IMR-90 (cell line): ENCODE measurements at regions not wholly inside any gene's neighbourhood (a gene's known extent, or its start where the extent isn't known, plus 50 kb on each side); places are given as distances from the start of the nearest gene placed in this dataset.

Source experiments
- ATAC-seq: fragments of 200-7000 bp; cut with Tn5 transposase; 2 replicates; pipeline ENCODE4 v1.9.1; 2020; ENCODE audit warnings: low read depth, mild to moderate bottlenecking, moderate library complexity
- BruUV-seq: library from RNA; stranded (reverse); fragments of 400-500 nt; replicated peaks from 2 replicates; lab custom pipeline; 2021; lab: Mats Ljungman, UMichigan
- CTCF ChIA-PET: fragments of 300-600 bp; formaldehyde crosslinking; extraction: SDS; loops from one replicate; lab custom pipeline; 2021; ENCODE audit warnings: antibody characterized with exemption; lab: Yijun Ruan, JAX
- POLR2A ChIA-PET: fragments of 300-600 bp; sonication (Branson Sonifier 250); formaldehyde crosslinking; loops from one replicate; lab custom pipeline; 2022; ENCODE audit warnings: antibody characterized with exemption; ENCODE audit not compliant: unreplicated experiment; lab: Charles Lee
- DNase-seq: peaks from one replicate; pipeline ENCODE4 v3.0.0; 2013
- H2AFZ ChIP-seq: replicated peaks from 2 replicates; pipeline ENCODE3; 2013; ENCODE audit warnings: low read length, mild to moderate bottlenecking; ENCODE audit not compliant: poor library complexity
- H2AK5ac ChIP-seq: 2 replicates; pipeline ENCODE4 v1.6.1; 2013; ENCODE audit warnings: low read depth, low read length, inconsistent platforms
- H2AK9ac ChIP-seq: replicated peaks from 2 replicates; pipeline ENCODE3; 2013; ENCODE audit warnings: mild to moderate bottlenecking, low read depth, low read length, moderate library complexity; ENCODE audit not compliant: poor library complexity
- H2BK120ac ChIP-seq: 2 replicates; pipeline ENCODE4 v1.6.1; 2013; ENCODE audit warnings: low read depth, low read length, inconsistent platforms
- H2BK15ac ChIP-seq: 3 replicates; pipeline ENCODE4 v1.6.1; 2013; ENCODE audit warnings: low read depth, low read length, inconsistent platforms
- H2BK20ac ChIP-seq: 2 replicates; pipeline ENCODE4 v1.6.1; 2013; ENCODE audit warnings: low read depth, mild to moderate bottlenecking, inconsistent platforms, low read length, moderate library complexity
- H2BK5ac ChIP-seq: 2 replicates; pipeline ENCODE4 v1.6.1; 2013; ENCODE audit warnings: mild to moderate bottlenecking, low read depth, low read length, inconsistent platforms; ENCODE audit not compliant: poor library complexity, severe bottlenecking
- H3K14ac ChIP-seq: replicated peaks from 2 replicates; pipeline ENCODE4 v1.6.1; 2013; ENCODE audit warnings: low read depth, low read length, inconsistent platforms
- H3K18ac ChIP-seq: 2 replicates; pipeline ENCODE4 v1.6.1; 2013; ENCODE audit warnings: low read depth, low read length, control low read depth
- H3K23ac ChIP-seq: 2 replicates; pipeline ENCODE4 v1.6.1; 2013; ENCODE audit warnings: low read depth, low read length, inconsistent platforms
- H3K27ac ChIP-seq: 2 replicates; pipeline ENCODE4 v1.5.1; 2013; ENCODE audit warnings: mild to moderate bottlenecking, control low read depth, low read length; ENCODE audit not compliant: insufficient read depth
- H3K27me3 ChIP-seq: 2 replicates; pipeline ENCODE4 v1.6.1; 2013; ENCODE audit warnings: low read length; ENCODE audit not compliant: control insufficient read depth, insufficient read depth
- H3K36me3 ChIP-seq: 2 replicates; pipeline ENCODE4 v1.6.1; 2013; ENCODE audit warnings: low read length, mixed read lengths; ENCODE audit not compliant: control insufficient read depth, insufficient read depth
- H3K4ac ChIP-seq: 2 replicates; pipeline ENCODE4 v1.6.1; 2013; ENCODE audit warnings: low read depth, low read length, inconsistent platforms
- H3K4me1 ChIP-seq: 2 replicates; pipeline ENCODE4 v1.6.1; 2013; ENCODE audit warnings: low read length, mixed read lengths; ENCODE audit not compliant: control insufficient read depth, insufficient read depth
- H3K4me2 ChIP-seq: 2 replicates; pipeline ENCODE4 v1.6.1; 2013; ENCODE audit warnings: low read depth, mild to moderate bottlenecking, control low read depth, low read length, moderate library complexity
- H3K4me3 ChIP-seq: 2 replicates; pipeline ENCODE4 v1.5.1; 2013; ENCODE audit warnings: low read depth, mild to moderate bottlenecking, control low read depth, low read length, moderate library complexity; ENCODE audit not compliant: insufficient read depth
- H3K56ac ChIP-seq: 2 replicates; pipeline ENCODE4 v1.6.1; 2013; ENCODE audit warnings: low read length, inconsistent platforms; ENCODE audit not compliant: insufficient read depth; ENCODE audit errors: extremely low read depth
- H3K79me1 ChIP-seq, 2 experiments: 2 replicates each; pipeline ENCODE4 v1.6.1; 2013; ENCODE audit warnings: low read length in 2 of 2, inconsistent platforms in 1 of 2, low read depth in 1 of 2
- H3K9ac ChIP-seq: 2 replicates; pipeline ENCODE4 v1.6.1; 2013; ENCODE audit warnings: low read depth, low read length, control low read depth
- H3K9me1 ChIP-seq: 2 replicates; pipeline ENCODE4 v1.6.1; 2013; ENCODE audit warnings: low read length, inconsistent platforms; ENCODE audit not compliant: insufficient read depth
- H3K9me3 ChIP-seq: 2 replicates; pipeline ENCODE4 v1.6.1; 2013; ENCODE audit warnings: low read length; ENCODE audit not compliant: control insufficient read depth, insufficient read depth
- H4K20me1 ChIP-seq: 2 replicates; pipeline ENCODE4 v1.6.1; 2013; ENCODE audit warnings: low read length, inconsistent platforms; ENCODE audit not compliant: insufficient read depth
- H4K5ac ChIP-seq: 2 replicates; pipeline ENCODE4 v1.6.1; 2013; ENCODE audit warnings: mild to moderate bottlenecking, low read depth, low read length, control low read depth
- H4K8ac ChIP-seq, 2 experiments: 2 replicates each; pipeline ENCODE4 v1.6.1; 2013; ENCODE audit warnings: low read depth in 2 of 2, low read length in 2 of 2, control low read depth in 1 of 2, inconsistent platforms in 1 of 2
- H4K91ac ChIP-seq: 2 replicates; pipeline ENCODE4 v1.6.1; 2013; ENCODE audit warnings: low read depth, low read length, inconsistent platforms; ENCODE audit not compliant: insufficient read depth
- BHLHE40 ChIP-seq: fragments of 150-350 bp; IDR thresholded peaks from 2 replicates; pipeline ENCODE4 v1.6.1; 2016; ENCODE audit warnings: mild to moderate bottlenecking, low read depth, low read length
- CEBPB ChIP-seq: IDR thresholded peaks from 2 replicates; pipeline ENCODE4 v1.6.1; 2012; ENCODE audit warnings: low read depth, low read length, improper control_type of control experiment
- ELK1 ChIP-seq: fragments of 150-350 bp; IDR thresholded peaks from 2 replicates; pipeline ENCODE4 v1.6.1; 2016; ENCODE audit warnings: low read depth, mild to moderate bottlenecking, low read length, moderate library complexity, borderline replicate concordance
- FOS ChIP-seq: fragments of 150-350 bp; IDR thresholded peaks from 2 replicates; pipeline ENCODE4 v1.6.1; 2016; ENCODE audit warnings: low read depth, low read length
- MAFK ChIP-seq: IDR thresholded peaks from 2 replicates; pipeline ENCODE4 v1.6.1; 2012; ENCODE audit warnings: low read depth, low read length, improper control_type of control experiment
- MAZ ChIP-seq: IDR thresholded peaks from 2 replicates; pipeline ENCODE4 v1.6.1; 2012; ENCODE audit warnings: low read depth, mild to moderate bottlenecking, low read length, improper control_type of control experiment, moderate library complexity, borderline replicate concordance
- MXI1 ChIP-seq: IDR thresholded peaks from 2 replicates; pipeline ENCODE4 v1.6.1; 2012; ENCODE audit warnings: low read depth, mild to moderate bottlenecking, low read length, moderate library complexity, borderline replicate concordance
- NFE2L2 ChIP-seq: fragments of 150-350 bp; IDR thresholded peaks from 2 replicates; pipeline ENCODE4 v1.6.1; 2016; ENCODE audit warnings: low read depth, mild to moderate bottlenecking, low read length
- POLR2A ChIP-seq: IDR thresholded peaks from 2 replicates; pipeline ENCODE4 v1.6.1; 2012; ENCODE audit warnings: mild to moderate bottlenecking, low read depth, low read length
- RAD21 ChIP-seq: IDR thresholded peaks from 2 replicates; pipeline ENCODE4 v1.6.1; 2012; ENCODE audit warnings: low read length, improper control_type of control experiment
- RCOR1 ChIP-seq: IDR thresholded peaks from 2 replicates; pipeline ENCODE4 v1.6.1; 2012; ENCODE audit warnings: mild to moderate bottlenecking, low read length, improper control_type of control experiment; ENCODE audit not compliant: insufficient replicate concordance
- SMC3 ChIP-seq: fragments of 150-350 bp; IDR thresholded peaks from 2 replicates; pipeline ENCODE4 v1.6.1; 2016; ENCODE audit warnings: low read depth, mild to moderate bottlenecking, antibody characterized with exemption, low read length, moderate library complexity
- WGBS, 2 experiments: methylation state at CpG; one replicate each; pipeline versions ENCODE4 v1.1.5 to v1.1.7; 2013; ENCODE audit warnings: missing lambda C conversion rate in 2 of 2; ENCODE audit not compliant: insufficient read length in 1 of 2; ENCODE audit errors: extremely low coverage in 2 of 2; 5-methylcytosine and 5-hydroxymethylcytosine counted together
- dilution Hi-C: fragments of 300-500 bp; cut with HindIII; formaldehyde crosslinking; loops from one replicate; pipeline ENCODE4 v1.14.3; 2018; ENCODE audit warnings: low sequenced_read_pairs; ENCODE audit not compliant: unreplicated experiment
- in situ Hi-C: fragments of 300-500 bp; cut with MboI; formaldehyde crosslinking; loops from 3 replicates; pipeline ENCODE4 v1.14.3; 2019; ENCODE audit warnings: low sequenced_read_pairs, inconsistent platforms, mixed read lengths
- intact Hi-C: fragments of 100-400 bp; cut with micrococcal nuclease; formaldehyde crosslinking; loops from 2 replicates; pipeline ENCODE4 v1.10.0; 2022

- no TSS peak for BruUV-seq
- no peak for DNase-seq
- Histone ChIP-seq H2BK5ac (no peak overlapping the region), H2AK9ac (no peak overlapping the region), H3K4me2 (no peak overlapping the region), H2AK5ac (no peak overlapping the region), H2BK120ac (no peak overlapping the region), H2BK15ac (no peak overlapping the region), H3K36me3 (no peaks in the 10 kb centered on the region), H3K9me3 (no peaks in the 10 kb centered on the region), H4K20me1 (no peaks in the 10 kb centered on the region), H2BK20ac (no peak overlapping the region), H3K23ac (no peak overlapping the region), H3K9ac (no peak overlapping the region), H3K4ac (no peak overlapping the region), H3K79me1 (no peaks in the 10 kb centered on the region), H4K5ac (no peak overlapping the region), H4K91ac (no peak overlapping the region), H3K4me1 (no peaks in the 10 kb centered on the region), H3K14ac (no peak overlapping the region), H3K56ac (no peak overlapping the region), H3K27me3 (no peaks in the 10 kb centered on the region), H3K18ac (no peak overlapping the region), H4K8ac (no peak overlapping the region), H2AFZ (no peak overlapping the region), H3K9me1 (no peaks in the 10 kb centered on the region), H3K4me3 (no peak overlapping the region), H3K27ac (no peak overlapping the region)
- in situ Hi-C loops (no loop called here), intact Hi-C loops (no loop called here), dilution Hi-C loops (no loop called here)
- ChIA-PET CTCF (no interaction called here), POLR2A (no interaction called here)
- ATAC-seq = no peak
- TF ChIP-seq MAZ (no peak), SMC3 (no peak), RAD21 (no peak), FOS (no peak), NFE2L2 (no peak), CEBPB (no peak), MAFK (no peak), MXI1 (no peak), BHLHE40 (no peak), ELK1 (no peak), RCOR1 (no peak), POLR2A (no peak)
- WGBS, 2 experiments = no CpG with 5 or more reads among the region's 6 CpGs
These were observed 409.9 kb downstream of the KCNJ18 start for GRCh38 chr17:22102177-22102576.
